ENCODE measurements at regions not wholly inside any gene's neighbourhood (a gene's known extent, or its start where the extent isn't known, plus 50 kb on each side); places are given as distances from the start of the nearest gene placed in this dataset.

DNA sequence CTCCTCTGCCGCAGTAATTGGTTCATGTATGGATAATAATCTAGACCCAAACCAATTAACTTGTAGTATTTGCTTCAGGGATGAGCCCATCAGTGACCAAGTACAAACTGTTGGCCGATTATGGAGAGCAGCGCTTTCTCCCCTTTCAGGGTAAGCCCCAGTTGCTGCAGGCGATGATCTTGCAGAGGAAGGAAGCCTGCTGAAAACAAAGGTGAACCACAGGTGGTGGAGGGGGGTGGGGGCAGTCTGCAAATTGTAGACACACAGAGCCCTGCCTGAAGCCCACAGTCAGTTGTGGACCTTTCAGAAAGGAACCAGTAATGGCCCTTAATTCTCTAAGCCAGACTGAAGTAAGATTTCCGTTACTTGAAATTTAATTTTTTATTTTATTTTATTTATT is 167.9 kb upstream of the JARID2 start:
- TF ChIP-seq, protein P1, sequence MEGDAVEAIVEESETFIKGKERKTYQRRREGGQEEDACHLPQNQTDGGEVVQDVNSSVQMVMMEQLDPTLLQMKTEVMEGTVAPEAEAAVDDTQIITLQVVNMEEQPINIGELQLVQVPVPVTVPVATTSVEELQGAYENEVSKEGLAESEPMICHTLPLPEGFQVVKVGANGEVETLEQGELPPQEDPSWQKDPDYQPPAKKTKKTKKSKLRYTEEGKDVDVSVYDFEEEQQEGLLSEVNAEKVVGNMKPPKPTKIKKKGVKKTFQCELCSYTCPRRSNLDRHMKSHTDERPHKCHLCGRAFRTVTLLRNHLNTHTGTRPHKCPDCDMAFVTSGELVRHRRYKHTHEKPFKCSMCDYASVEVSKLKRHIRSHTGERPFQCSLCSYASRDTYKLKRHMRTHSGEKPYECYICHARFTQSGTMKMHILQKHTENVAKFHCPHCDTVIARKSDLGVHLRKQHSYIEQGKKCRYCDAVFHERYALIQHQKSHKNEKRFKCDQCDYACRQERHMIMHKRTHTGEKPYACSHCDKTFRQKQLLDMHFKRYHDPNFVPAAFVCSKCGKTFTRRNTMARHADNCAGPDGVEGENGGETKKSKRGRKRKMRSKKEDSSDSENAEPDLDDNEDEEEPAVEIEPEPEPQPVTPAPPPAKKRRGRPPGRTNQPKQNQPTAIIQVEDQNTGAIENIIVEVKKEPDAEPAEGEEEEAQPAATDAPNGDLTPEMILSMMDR (IDR thresholded peaks at IDR 0.05) = no peak
- TF ChIP-seq POLR2A (IDR thresholded peaks at IDR 0.05; ENCODE audit: low read depth) (no peak), POLR2AphosphoS5 (IDR thresholded peaks at IDR 0.05) (no peak)
